ENCODE measurements at regions not wholly inside any gene's neighbourhood (a gene's known extent, or its start where the extent isn't known, plus 50 kb on each side); places are given as distances from the start of the nearest gene placed in this dataset.

DNA sequence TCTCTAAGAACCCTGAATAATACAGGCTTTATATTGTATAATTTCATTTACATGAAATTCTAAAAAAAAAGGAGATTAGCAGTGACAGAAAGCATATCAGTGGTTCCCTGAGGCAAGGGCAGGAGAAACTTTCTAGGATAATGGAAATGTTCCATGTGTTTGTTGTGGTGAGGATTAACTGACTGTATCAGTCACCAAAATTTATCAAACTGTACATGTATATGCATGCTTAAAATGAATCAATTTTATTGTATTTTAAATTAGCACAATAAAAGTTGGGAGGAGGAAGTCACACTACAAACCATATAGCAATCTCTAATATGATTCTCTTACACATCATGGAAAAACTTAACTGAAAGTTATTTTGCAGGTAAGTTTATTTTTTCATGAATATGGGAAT is 396.8 kb downstream of the EFNB2 start:
- TF ChIP-seq TAF1 (IDR thresholded peaks at IDR 0.05; ENCODE audit: borderline replicate concordance, low read depth, low read length) (no peak), POLR2A (IDR thresholded peaks at IDR 0.05; ENCODE audit: low read depth, low read length) (no peak), POLR2AphosphoS5 (IDR thresholded peaks at IDR 0.05; ENCODE audit: low read depth, low read length) (no peak)

Measured in GM12892 (cell line).